ENCODE measurements at regions not wholly inside any gene's neighbourhood (a gene's known extent, or its start where the extent isn't known, plus 50 kb on each side); places are given as distances from the start of the nearest gene placed in this dataset.
A peak's percentile ranks its signal among the peaks of the same experiment; 100 is the strongest.

DNA sequence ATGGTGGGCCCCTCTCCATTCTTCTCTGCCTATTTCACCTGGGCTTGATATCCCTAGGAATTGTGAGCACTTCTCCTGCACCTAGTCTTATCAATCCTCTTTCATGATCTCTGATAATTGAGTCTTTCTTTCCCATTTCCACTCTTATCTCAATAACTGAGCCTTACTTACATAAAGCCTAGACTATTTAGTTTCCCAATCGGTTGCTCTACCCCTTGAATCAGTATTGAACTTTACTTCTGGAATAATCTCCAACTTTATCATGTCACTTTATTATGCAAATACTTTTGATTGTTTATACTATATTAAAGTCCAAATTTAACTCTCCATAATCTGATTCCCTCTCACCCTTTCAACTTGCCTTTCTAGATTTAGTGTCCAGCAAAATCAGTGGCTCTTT is 222.7 kb downstream of the SPRY1 start:
- ATAC-seq (no peak), DNase-seq (no peak)
- peaks cover 12% of the 10 kb centered on the region in 2 donors for H3K4me1 ChIP-seq (ENCODE audit: control insufficient read depth in 2 of 2, insufficient read depth in 2 of 2, low read length in 2 of 2)
- no peak overlapping the region for H3K27ac ChIP-seq (ENCODE audit: low read depth, low read length)
- H3K36me3 ChIP-seq (ENCODE audit: control insufficient read depth in 2 of 3, insufficient read depth in 3 of 3, low read length in 3 of 3), result no peaks in the 10 kb centered on the region
- peak overlapping the region in 1 of 9 donors; percentile 58 for H3K27ac Mint-ChIP-seq
- H3K27me3 Mint-ChIP-seq, result peaks cover 0 to 14% (median 0%) of the 10 kb centered on the region in 5 donors
- POLR2A ChIA-PET, result interaction anchor here (0.9 kb wide), 1 partner anchor 199 kb away, joined by 3 read pairs; no protein-coding TSS in a partner anchor
- CTCF ChIA-PET, result interaction anchor here (1.0 kb wide), 1 partner anchor 55 kb away, joined by 3 read pairs; no protein-coding TSS in a partner anchor
- no peaks in the 10 kb centered on the region for H3K9me3 Mint-ChIP-seq
- no peak overlapping the region for H3K4me3 ChIP-seq (ENCODE audit: low read length)
- no peaks in the 10 kb centered on the region for H3K9me3 ChIP-seq (ENCODE audit: control insufficient read depth in 2 of 3, low read length in 3 of 3)
- peaks cover 5 to 21% (median 17%) of the 10 kb centered on the region in 7 donors for H3K4me1 Mint-ChIP-seq
- intact Hi-C loops (cut with micrococcal nuclease), result loop anchor here in 1 of 2 donors (5.0 kb wide), 1 partner anchor 57 kb away; no protein-coding TSS in a partner anchor
- H3K36me3 Mint-ChIP-seq, result peaks cover 0 to 3% (median 0%) of the 10 kb centered on the region in 5 donors
- no peaks in the 10 kb centered on the region for H3K27me3 ChIP-seq (ENCODE audit: control insufficient read depth in 2 of 2, insufficient read depth in 2 of 2, low read length in 2 of 2)
- no peak overlapping the region for H3K4me3 Mint-ChIP-seq

DNA sequence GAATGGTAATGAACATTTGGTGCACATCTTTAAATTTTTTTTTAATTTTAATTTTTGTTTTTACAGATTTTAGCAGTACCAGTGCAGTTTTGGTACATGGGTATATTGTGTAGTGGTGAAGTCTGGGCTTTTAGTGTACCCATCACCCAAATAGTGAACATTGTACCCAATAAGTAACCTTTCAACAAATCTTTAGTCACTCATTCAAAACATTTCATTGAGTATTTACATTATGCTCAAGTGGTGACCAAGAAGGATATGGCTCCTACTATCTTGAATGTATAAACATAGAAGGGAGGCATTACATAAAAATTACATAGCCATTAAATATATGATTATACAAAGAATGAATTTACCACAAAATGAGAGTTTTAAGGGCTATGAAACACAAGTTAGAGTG is 223.3 kb downstream of the SPRY1 start:
- Mint-ChIP-seq H3K9me3 (no peaks in the 10 kb centered on the region), H3K27me3 (peaks cover 0 to 14% (median 0%) of the 10 kb centered on the region in 5 donors), H3K36me3 (peaks cover 0 to 3% (median 0%) of the 10 kb centered on the region in 5 donors), H3K4me1 (peaks cover 5 to 21% (median 17%) of the 10 kb centered on the region in 7 donors), H3K27ac (no peak overlapping the region), H3K4me3 (no peak overlapping the region)
- Histone ChIP-seq H3K4me1 (ENCODE audit: control insufficient read depth in 2 of 2, insufficient read depth in 2 of 2, low read length in 2 of 2) (peaks cover 12% of the 10 kb centered on the region in 2 donors), H3K27me3 (ENCODE audit: control insufficient read depth in 2 of 2, insufficient read depth in 2 of 2, low read length in 2 of 2) (no peaks in the 10 kb centered on the region), H3K27ac (ENCODE audit: low read depth, low read length) (no peak overlapping the region), H3K4me3 (ENCODE audit: low read length) (no peak overlapping the region), H3K36me3 (ENCODE audit: control insufficient read depth in 2 of 3, insufficient read depth in 3 of 3, low read length in 3 of 3) (no peaks in the 10 kb centered on the region), H3K9me3 (ENCODE audit: control insufficient read depth in 2 of 3, low read length in 3 of 3) (no peaks in the 10 kb centered on the region)
- DNase-seq (no peak), ATAC-seq (no peak)
- CTCF ChIA-PET, result no interaction called here
- POLR2A ChIA-PET, result no interaction called here
- intact Hi-C loops (cut with micrococcal nuclease), result loop anchor here in 1 of 2 donors (5.0 kb wide), 1 partner anchor 58 kb away; no protein-coding TSS in a partner anchor

DNA sequence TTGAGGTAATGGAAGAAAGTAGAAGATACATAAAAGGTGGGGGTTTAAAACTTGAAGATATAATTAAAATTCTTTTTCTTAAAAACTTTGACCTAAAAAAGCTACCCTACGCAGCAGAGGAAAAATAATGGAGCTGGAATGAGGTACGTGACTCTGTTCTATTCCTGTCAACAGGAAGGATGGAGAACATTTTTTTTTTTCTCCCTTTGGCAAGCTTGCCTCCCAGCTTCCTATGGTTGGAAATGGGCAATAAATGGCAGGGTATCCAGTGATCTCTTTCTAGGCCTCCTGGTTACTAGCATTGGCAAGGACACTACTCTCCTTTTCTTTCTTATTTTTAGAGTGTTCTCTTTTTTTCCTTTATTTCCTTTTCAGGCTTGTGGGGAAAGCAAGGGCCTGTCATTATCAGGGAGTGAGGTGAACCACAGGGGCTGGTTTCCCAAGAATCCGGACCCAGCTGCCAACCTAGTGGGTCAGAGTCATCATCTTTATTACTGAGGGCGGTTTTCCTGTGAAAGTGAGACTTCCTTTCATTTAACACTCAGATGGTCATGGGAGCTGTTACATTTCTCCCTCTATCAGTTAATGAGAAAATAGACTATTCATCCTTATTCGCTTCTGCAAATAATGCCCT is 224.6 kb downstream of the SPRY1 start:
- CTCF ChIA-PET, result no interaction called here
- H3K27ac ChIP-seq (ENCODE audit: low read depth, low read length), result no peak overlapping the region
- Mint-ChIP-seq H3K4me1 (peaks cover 5 to 21% (median 19%) of the 10 kb centered on the region in 7 donors), H3K4me3 (no peak overlapping the region), H3K27ac (no peak overlapping the region), H3K27me3 (peaks cover 0 to 16% (median 0%) of the 10 kb centered on the region in 5 donors), H3K36me3 (peaks cover 0 to 3% (median 0%) of the 10 kb centered on the region in 5 donors), H3K9me3 (peaks cover 0 to 3% (median 0%) of the 10 kb centered on the region in 11 donors)
- POLR2A ChIA-PET, result no interaction called here
- H3K36me3 ChIP-seq (ENCODE audit: control insufficient read depth in 2 of 3, insufficient read depth in 3 of 3, low read length in 3 of 3), result no peaks in the 10 kb centered on the region
- DNase-seq, result no peak
- H3K9me3 ChIP-seq (ENCODE audit: control insufficient read depth in 2 of 3, low read length in 3 of 3), result no peaks in the 10 kb centered on the region
- intact Hi-C loops (cut with micrococcal nuclease), result no loop called here
- no peak for ATAC-seq
- H3K27me3 ChIP-seq (ENCODE audit: control insufficient read depth in 2 of 2, insufficient read depth in 2 of 2, low read length in 2 of 2), result no peaks in the 10 kb centered on the region
- no peak overlapping the region for H3K4me3 ChIP-seq (ENCODE audit: low read length)
- peaks cover 12% of the 10 kb centered on the region in 2 donors for H3K4me1 ChIP-seq (ENCODE audit: control insufficient read depth in 2 of 2, insufficient read depth in 2 of 2, low read length in 2 of 2)

DNA sequence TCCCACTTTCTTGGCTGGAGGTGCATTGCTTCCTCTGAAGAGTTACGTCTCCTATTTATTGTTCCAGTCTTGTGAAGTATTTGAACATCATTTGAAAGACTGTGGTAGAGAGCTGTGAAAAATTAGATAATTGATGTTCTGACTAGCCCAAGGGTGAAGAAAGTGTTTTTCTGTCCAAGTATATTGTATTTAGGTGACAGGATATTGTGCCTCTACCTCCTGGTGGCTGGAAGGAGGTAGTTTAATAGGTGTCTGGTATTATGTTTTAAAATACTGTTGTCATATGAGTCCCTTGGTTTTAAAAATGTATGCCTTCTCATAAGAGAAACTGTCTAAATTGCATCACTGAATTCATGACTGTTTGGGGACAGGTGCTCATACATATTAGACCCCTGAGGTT is 226.0 kb downstream of the SPRY1 start:
- H3K9me3 Mint-ChIP-seq, result peaks cover 0 to 3% (median 0%) of the 10 kb centered on the region in 11 donors
- no peak overlapping the region for H3K4me3 Mint-ChIP-seq
- ATAC-seq (no peak), DNase-seq (no peak)
- peaks cover 0 to 16% (median 0%) of the 10 kb centered on the region in 5 donors for H3K27me3 Mint-ChIP-seq
- Histone ChIP-seq H3K36me3 (ENCODE audit: control insufficient read depth in 2 of 3, insufficient read depth in 3 of 3, low read length in 3 of 3) (no peaks in the 10 kb centered on the region), H3K4me3 (ENCODE audit: low read length) (no peak overlapping the region), H3K4me1 (ENCODE audit: control insufficient read depth in 2 of 2, insufficient read depth in 2 of 2, low read length in 2 of 2) (peaks cover 0 to under 1% of the 10 kb centered on the region in 2 donors), H3K27me3 (ENCODE audit: control insufficient read depth in 2 of 2, insufficient read depth in 2 of 2, low read length in 2 of 2) (no peaks in the 10 kb centered on the region), H3K9me3 (ENCODE audit: control insufficient read depth in 2 of 3, low read length in 3 of 3) (no peaks in the 10 kb centered on the region), H3K27ac (ENCODE audit: low read depth, low read length) (no peak overlapping the region)
- peaks cover 0 to 3% (median 0%) of the 10 kb centered on the region in 5 donors for H3K36me3 Mint-ChIP-seq
- H3K4me1 Mint-ChIP-seq, result peaks cover 0 to 11% (median 5%) of the 10 kb centered on the region in 7 donors
- CTCF ChIA-PET, result no interaction called here
- intact Hi-C loops (cut with micrococcal nuclease), result no loop called here
- POLR2A ChIA-PET, result no interaction called here
- H3K27ac Mint-ChIP-seq, result no peak overlapping the region

DNA sequence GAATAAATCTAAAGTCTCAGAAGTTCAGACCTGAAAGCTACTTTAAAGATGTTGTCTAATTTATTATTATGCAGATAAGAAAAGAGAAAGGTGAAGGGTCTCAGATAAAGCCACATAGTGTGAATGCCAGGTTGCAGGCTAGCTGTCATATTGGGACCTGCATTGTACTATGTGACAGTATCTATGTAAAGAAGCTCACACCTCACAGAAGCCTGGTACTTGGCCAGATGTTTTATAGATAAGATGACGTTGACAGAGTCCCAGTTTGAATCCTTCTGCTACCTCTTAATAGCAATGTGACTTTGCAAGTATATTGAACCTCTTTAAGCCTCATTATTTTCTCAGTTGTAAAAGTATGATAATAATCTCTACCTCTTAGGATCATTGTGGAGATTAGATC is 227.0 kb downstream of the SPRY1 start:
- peaks cover 0 to 3% (median 0%) of the 10 kb centered on the region in 11 donors for H3K9me3 Mint-ChIP-seq
- Histone ChIP-seq H3K9me3 (ENCODE audit: control insufficient read depth in 2 of 3, low read length in 3 of 3) (no peaks in the 10 kb centered on the region), H3K36me3 (ENCODE audit: control insufficient read depth in 2 of 3, insufficient read depth in 3 of 3, low read length in 3 of 3) (no peaks in the 10 kb centered on the region), H3K4me3 (ENCODE audit: low read length) (no peak overlapping the region), H3K27me3 (ENCODE audit: control insufficient read depth in 2 of 2, insufficient read depth in 2 of 2, low read length in 2 of 2) (no peaks in the 10 kb centered on the region), H3K27ac (ENCODE audit: low read depth, low read length) (no peak overlapping the region), H3K4me1 (ENCODE audit: control insufficient read depth in 2 of 2, insufficient read depth in 2 of 2, low read length in 2 of 2) (no peaks in the 10 kb centered on the region)
- no peak overlapping the region for H3K4me3 Mint-ChIP-seq
- no peak for DNase-seq
- H3K27ac Mint-ChIP-seq, result no peak overlapping the region
- no peak for ATAC-seq
- peaks cover 0 to 11% (median 0%) of the 10 kb centered on the region in 7 donors for H3K4me1 Mint-ChIP-seq
- peaks cover 0 to 17% (median 0%) of the 10 kb centered on the region in 5 donors for H3K27me3 Mint-ChIP-seq
- H3K36me3 Mint-ChIP-seq, result peaks cover 0 to 3% (median 0%) of the 10 kb centered on the region in 5 donors
- CTCF ChIA-PET, result no interaction called here
- POLR2A ChIA-PET, result no interaction called here
- intact Hi-C loops (cut with micrococcal nuclease), result no loop called here

DNA sequence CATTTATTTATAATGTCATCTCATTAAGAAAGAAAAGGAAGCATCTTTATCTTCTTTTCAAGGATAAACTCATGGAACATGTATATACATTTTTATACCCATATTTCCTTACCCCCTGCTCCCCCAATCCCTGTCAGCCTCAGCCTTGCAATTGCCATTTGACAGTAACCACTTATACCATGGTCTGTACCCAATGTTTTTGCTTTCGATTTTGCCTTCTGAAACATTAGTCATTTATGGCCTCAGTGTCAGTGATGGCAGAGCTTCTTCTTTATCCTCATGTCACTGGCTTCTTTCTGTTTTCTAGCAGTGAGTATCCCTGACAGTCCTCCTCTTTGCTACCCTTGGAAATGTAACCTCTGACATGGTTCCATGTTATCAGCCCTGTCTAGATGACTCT is 228.4 kb downstream of the SPRY1 start:
- H3K9me3 ChIP-seq (ENCODE audit: control insufficient read depth in 2 of 3, low read length in 3 of 3), result no peaks in the 10 kb centered on the region
- ChIA-PET POLR2A (no interaction called here), CTCF (no interaction called here)
- H3K4me1 Mint-ChIP-seq, result peaks cover 0 to 11% (median 0%) of the 10 kb centered on the region in 7 donors
- H3K9me3 Mint-ChIP-seq, result peaks cover 0 to 3% (median 0%) of the 10 kb centered on the region in 11 donors
- H3K36me3 ChIP-seq (ENCODE audit: control insufficient read depth in 2 of 3, insufficient read depth in 3 of 3, low read length in 3 of 3), result no peaks in the 10 kb centered on the region
- no peaks in the 10 kb centered on the region for H3K27me3 ChIP-seq (ENCODE audit: control insufficient read depth in 2 of 2, insufficient read depth in 2 of 2, low read length in 2 of 2)
- no peak overlapping the region for H3K27ac ChIP-seq (ENCODE audit: low read depth, low read length)
- peak overlapping the region in 1 of 9 donors; percentile 35 for H3K27ac Mint-ChIP-seq
- H3K4me3 Mint-ChIP-seq, result no peak overlapping the region
- DNase-seq (no peak), ATAC-seq (no peak)
- H3K4me3 ChIP-seq (ENCODE audit: low read length), result no peak overlapping the region
- H3K27me3 Mint-ChIP-seq, result peaks cover 0 to 12% (median 0%) of the 10 kb centered on the region in 5 donors
- H3K36me3 Mint-ChIP-seq, result peaks cover 0 to 3% (median 0%) of the 10 kb centered on the region in 5 donors
- intact Hi-C loops (cut with micrococcal nuclease), result no loop called here
- H3K4me1 ChIP-seq (ENCODE audit: control insufficient read depth in 2 of 2, insufficient read depth in 2 of 2, low read length in 2 of 2), result no peaks in the 10 kb centered on the region

DNA sequence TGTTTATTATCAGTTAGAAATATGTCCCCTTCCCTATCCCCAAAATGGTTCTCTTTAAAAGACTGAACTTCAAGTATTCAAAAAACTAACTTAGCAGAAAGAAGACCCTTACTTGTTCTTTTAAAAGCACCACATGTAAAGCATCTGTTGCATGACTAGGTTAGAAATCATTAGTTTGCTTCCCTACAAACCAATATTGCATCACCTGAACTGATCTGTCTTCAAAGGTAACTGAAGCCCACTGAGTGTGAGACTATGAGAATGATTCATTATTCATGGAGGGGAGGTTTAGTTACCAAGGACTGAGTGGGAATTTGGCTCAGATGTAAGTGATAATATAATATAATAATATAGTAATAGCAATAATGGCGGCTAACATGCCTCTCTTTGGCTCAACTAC is 231.7 kb downstream of the SPRY1 start:
- Mint-ChIP-seq H3K4me3 (no peak overlapping the region), H3K36me3 (no peaks in the 10 kb centered on the region), H3K27me3 (peaks cover 0 to 10% (median 0%) of the 10 kb centered on the region in 5 donors), H3K9me3 (peaks cover 0 to 3% (median 0%) of the 10 kb centered on the region in 11 donors), H3K4me1 (peaks cover 0 to 16% (median 0%) of the 10 kb centered on the region in 7 donors), H3K27ac (no peak overlapping the region)
- ATAC-seq (no peak), DNase-seq (no peak)
- Histone ChIP-seq H3K27ac (ENCODE audit: low read depth, low read length) (no peak overlapping the region), H3K4me3 (ENCODE audit: low read length) (no peak overlapping the region), H3K36me3 (ENCODE audit: control insufficient read depth in 2 of 3, insufficient read depth in 3 of 3, low read length in 3 of 3) (no peaks in the 10 kb centered on the region), H3K4me1 (ENCODE audit: control insufficient read depth in 2 of 2, insufficient read depth in 2 of 2, low read length in 2 of 2) (no peaks in the 10 kb centered on the region), H3K27me3 (ENCODE audit: control insufficient read depth in 2 of 2, insufficient read depth in 2 of 2, low read length in 2 of 2) (no peaks in the 10 kb centered on the region), H3K9me3 (ENCODE audit: control insufficient read depth in 2 of 3, low read length in 3 of 3) (no peaks in the 10 kb centered on the region)
- CTCF ChIA-PET, result no interaction called here
- POLR2A ChIA-PET, result no interaction called here
- intact Hi-C loops (cut with micrococcal nuclease), result no loop called here

All from naive thymus-derived CD4-positive, alpha-beta T cell (primary cell).